ENCODE measurements at regions not wholly inside any gene's neighbourhood (a gene's known extent, or its start where the extent isn't known, plus 50 kb on each side); places are given as distances from the start of the nearest gene placed in this dataset.

DNA sequence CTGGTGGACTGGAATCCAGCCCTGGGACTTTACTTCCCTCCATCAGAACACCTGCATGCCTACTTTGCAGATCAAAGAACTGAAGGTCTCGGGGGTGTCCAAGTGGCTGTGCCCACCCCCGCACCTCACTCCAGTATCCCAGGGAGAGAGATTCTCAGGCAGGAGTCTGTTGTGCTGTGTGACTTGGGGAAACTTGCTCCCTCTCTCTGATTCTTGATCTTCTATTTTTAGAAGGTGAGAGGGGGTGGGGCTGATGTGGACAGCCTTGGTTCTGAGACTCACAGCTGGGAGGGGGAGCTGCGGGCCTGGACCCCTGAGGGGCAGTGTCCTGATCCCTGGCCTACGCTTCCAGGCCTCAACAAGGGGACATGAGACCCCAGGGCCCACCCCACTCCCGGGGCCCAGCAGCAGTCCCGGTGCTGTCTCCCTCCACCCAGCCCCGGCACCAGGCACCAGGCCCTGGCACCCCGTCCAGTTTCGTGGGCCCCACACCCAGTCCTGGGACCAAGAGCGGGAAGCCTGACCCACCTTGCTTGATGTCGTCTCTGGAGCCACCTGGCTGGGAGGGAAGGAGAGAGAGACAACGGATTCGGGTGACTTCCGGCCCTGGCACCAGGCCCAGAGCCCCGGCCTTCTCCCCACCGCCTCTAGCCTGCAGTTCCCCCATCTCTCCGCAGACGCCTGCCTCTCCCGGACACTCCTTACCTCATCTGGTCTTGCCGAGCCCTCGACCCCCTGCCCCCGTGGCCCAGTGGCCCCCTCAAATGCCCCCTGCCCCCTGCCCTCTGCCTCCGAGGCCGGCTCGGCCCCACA lies 74.0 kb upstream of the SPTLC1 start:
- no peak overlapping the region for H3K9ac ChIP-seq (replicated peaks; ENCODE audit: extremely low read depth, insufficient read depth, low read length)
- no peak for TF ChIP-seq FOS (IDR thresholded peaks at IDR 0.05; ENCODE audit: borderline replicate concordance, insufficient read depth, low read length)
- no peak for DNase-seq (ENCODE audit: low read depth, low spot score)
- dilution Hi-C loops (cut with MboI; ENCODE audit: extremely low pct_ligation_motif_present, low sequenced_read_pairs) (no loop called here), intact Hi-C loops (cut with micrococcal nuclease) (no loop called here)
- H3K27ac ChIP-seq (ENCODE audit: insufficient read depth, low read depth, low read length) = no peak overlapping the region
- FAIRE-seq = no peak
- no peaks in the 10 kb centered on the region for H3K4me1 ChIP-seq (ENCODE audit: control insufficient read depth, extremely low read depth, insufficient read depth, low read length)
- POLR2A ChIA-PET = no interaction called here
- H3K4me3 ChIP-seq (replicated peaks in 1 of 3; ENCODE audit: insufficient read depth in 1 of 3, low read depth in 1 of 3, low read length in 3 of 3) = no peak overlapping the region
- H3K9me3 ChIP-seq (replicated peaks; ENCODE audit: control insufficient read depth, insufficient read depth, low read length) = no peaks in the 10 kb centered on the region
- CTCF ChIA-PET = interaction anchor here (1.1 kb wide), 1 partner anchor 15 kb away, joined by 3 read pairs; no protein-coding TSS in a partner anchor
- no peaks in the 10 kb centered on the region for H3K36me3 ChIP-seq (ENCODE audit: control insufficient read depth in 2 of 2, extremely low read depth in 1 of 2, insufficient read depth in 2 of 2, low read length in 2 of 2)
- H3K4me2 ChIP-seq (ENCODE audit: insufficient read depth, low read length) = no peak overlapping the region
- H3K9me1 ChIP-seq (replicated peaks; ENCODE audit: control insufficient read depth, extremely low read depth, insufficient read depth, low read length) = no peaks in the 10 kb centered on the region
- H2AFZ ChIP-seq (ENCODE audit: low read depth, low read length) = no peak overlapping the region
- no peaks in the 10 kb centered on the region for H4K20me1 ChIP-seq (replicated peaks; ENCODE audit: control insufficient read depth, extremely low read depth, insufficient read depth, low read length)
- H3K27me3 ChIP-seq (ENCODE audit: control insufficient read depth in 2 of 2, insufficient read depth in 2 of 2, low read length in 2 of 2) = peaks cover 2 to 5% of the 10 kb centered on the region in 2 experiments
- no peaks in the 10 kb centered on the region for H3K79me2 ChIP-seq (ENCODE audit: control insufficient read depth, insufficient read depth, low read length)
- BruUV-seq (replicated peaks) = no TSS peak

- Histone ChIP-seq H3K4me2 (ENCODE audit: insufficient read depth, low read length) (no peak overlapping the region), H3K27ac (ENCODE audit: insufficient read depth, low read depth, low read length) (no peak overlapping the region), H3K9me1 (replicated peaks; ENCODE audit: control insufficient read depth, extremely low read depth, insufficient read depth, low read length) (no peaks in the 10 kb centered on the region), H3K9ac (replicated peaks; ENCODE audit: extremely low read depth, insufficient read depth, low read length) (no peak overlapping the region), H3K4me3 (replicated peaks in 1 of 3; ENCODE audit: insufficient read depth in 1 of 3, low read depth in 1 of 3, low read length in 3 of 3) (no peak overlapping the region), H3K9me3 (replicated peaks; ENCODE audit: control insufficient read depth, insufficient read depth, low read length) (no peaks in the 10 kb centered on the region), H4K20me1 (replicated peaks; ENCODE audit: control insufficient read depth, extremely low read depth, insufficient read depth, low read length) (no peaks in the 10 kb centered on the region), H3K79me2 (ENCODE audit: control insufficient read depth, insufficient read depth, low read length) (no peaks in the 10 kb centered on the region), H3K4me1 (ENCODE audit: control insufficient read depth, extremely low read depth, insufficient read depth, low read length) (no peaks in the 10 kb centered on the region), H2AFZ (ENCODE audit: low read depth, low read length) (no peak overlapping the region), H3K36me3 (ENCODE audit: control insufficient read depth in 2 of 2, extremely low read depth in 1 of 2, insufficient read depth in 2 of 2, low read length in 2 of 2) (no peaks in the 10 kb centered on the region), H3K27me3 (ENCODE audit: control insufficient read depth in 2 of 2, insufficient read depth in 2 of 2, low read length in 2 of 2) (peaks cover 2 to 4% of the 10 kb centered on the region in 2 experiments)
- FAIRE-seq (no peak), DNase-seq (ENCODE audit: low read depth, low spot score) (no peak)
- no TSS peak for BruUV-seq (replicated peaks)
- TF ChIP-seq GATA2 (IDR thresholded peaks at IDR 0.05; ENCODE audit: insufficient read depth, insufficient read length, low read depth, low read length) (no peak), POLR2A (IDR thresholded peaks at IDR 0.05; ENCODE audit: low read depth, low read length) (no peak), POLR2AphosphoS5 (IDR thresholded peaks at IDR 0.05; ENCODE audit: insufficient read depth, low read depth, low read length) (no peak), FOS (IDR thresholded peaks at IDR 0.05; ENCODE audit: borderline replicate concordance, insufficient read depth, low read length) (no peak), JUN (IDR thresholded peaks at IDR 0.05; ENCODE audit: borderline replicate concordance, insufficient read depth, insufficient read length, low read depth) (no peak), EZH2 (IDR thresholded peaks at IDR 0.05; ENCODE audit: borderline replicate concordance, low read depth, low read length, severe bottlenecking) (no peak), CTCF (IDR thresholded peaks at IDR 0.05; ENCODE audit: extremely low read depth in 1 of 2, insufficient read depth in 1 of 2, low read depth in 1 of 2, low read length in 2 of 2) (no peak), MYC (IDR thresholded peaks at IDR 0.05; ENCODE audit: low read depth, low read length) (no peak)
- TF ChIP-seq, protein P1, sequence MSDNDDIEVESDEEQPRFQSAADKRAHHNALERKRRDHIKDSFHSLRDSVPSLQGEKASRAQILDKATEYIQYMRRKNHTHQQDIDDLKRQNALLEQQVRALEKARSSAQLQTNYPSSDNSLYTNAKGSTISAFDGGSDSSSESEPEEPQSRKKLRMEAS (IDR thresholded peaks at IDR 0.05; ENCODE audit: insufficient read depth, insufficient read length) = no peak
- intact Hi-C loops (cut with micrococcal nuclease) = no loop called here
- ChIA-PET CTCF (interaction anchor here (0.9 to 1.2 kb wide), 2 partner anchors 12 to 48 kb away, joined by 4 to 5 read pairs; no protein-coding TSS in a partner anchor), POLR2A (no interaction called here)
- dilution Hi-C loops (cut with MboI; ENCODE audit: extremely low pct_ligation_motif_present, low sequenced_read_pairs) = no loop called here
Observed at GRCh38 chr9:92187989-92188714, 72.9 kb upstream of the SPTLC1 start.

Data from endothelial cell of umbilical vein (primary cell).